Astrocyte of the spinal cord (primary cell): ENCODE measurements at regions not wholly inside any gene's neighbourhood (a gene's known extent, or its start where the extent isn't known, plus 50 kb on each side); places are given as distances from the start of the nearest gene placed in this dataset.

Experiments
- DNase-seq: peaks from one replicate; pipeline ENCODE4 v3.0.0; 2011; ENCODE audit warnings: low read depth, low spot score
- H3K4me3 ChIP-seq: 2 replicates; pipeline ENCODE4 v1.5.1; 2011; ENCODE audit warnings: low read depth, mild to moderate bottlenecking, low read length, moderate library complexity
- in situ Hi-C: cut with HindIII; loops from 2 replicates; pipeline ENCODE4 v1.10.0; 2017; ENCODE audit warnings: low sequenced_read_pairs
- TF ChIP-seq, protein P1 (sequence below): IDR thresholded peaks from 2 replicates; pipeline ENCODE4 v1.5.1; 2012; ENCODE audit warnings: low read depth, mild to moderate bottlenecking, low read length, inconsistent platforms

DNA sequence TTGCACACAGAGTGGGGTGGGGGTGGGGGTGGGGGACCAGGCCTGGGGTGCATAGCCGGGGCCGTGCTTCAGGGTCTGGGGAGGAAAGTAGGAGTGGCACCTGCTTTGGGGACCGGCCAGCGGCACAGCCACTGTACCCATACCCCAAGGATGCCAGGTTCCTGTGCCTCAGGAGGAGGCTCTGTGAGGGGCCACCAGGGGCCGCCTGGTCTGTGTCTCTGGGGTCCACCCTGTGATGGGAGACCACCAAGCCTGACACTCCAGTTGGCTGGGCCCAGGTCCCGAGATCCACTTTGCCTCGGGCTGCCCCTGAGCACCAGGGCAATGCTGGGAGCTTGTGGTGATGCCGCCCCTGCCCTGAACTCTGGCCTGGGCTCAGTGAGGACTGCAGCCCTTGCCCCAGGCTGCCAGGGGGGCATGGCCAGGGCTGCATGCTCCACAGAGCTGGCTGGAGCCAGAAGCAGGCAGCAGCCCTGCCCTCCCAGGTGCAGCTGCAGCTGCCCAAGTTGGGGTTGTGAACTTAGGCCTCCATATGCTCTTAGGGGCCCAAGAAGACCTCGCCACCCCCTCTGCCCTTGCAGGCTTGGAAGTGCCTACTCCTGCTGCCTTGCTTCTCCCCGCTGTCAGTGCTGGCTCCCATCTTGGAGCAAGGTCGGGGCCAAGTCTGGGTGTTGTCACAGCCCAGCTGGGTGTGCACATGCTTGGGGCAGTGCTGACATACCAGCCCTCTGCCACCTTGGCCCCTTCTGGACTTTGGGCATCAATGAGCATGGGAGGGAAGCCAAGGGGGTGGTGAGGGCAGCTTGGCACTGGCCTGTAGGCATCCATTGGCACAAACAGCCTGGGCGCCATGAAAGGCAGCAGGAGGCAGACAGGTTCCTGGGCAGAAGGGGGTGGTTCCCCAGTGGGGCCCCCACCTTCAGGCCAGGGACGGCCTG is 123.3 kb upstream of the THY1 start:
- H3K4me3 ChIP-seq, result no peak overlapping the region
- in situ Hi-C loops, result no loop called here
- no peak for DNase-seq
- TF ChIP-seq, protein P1, sequence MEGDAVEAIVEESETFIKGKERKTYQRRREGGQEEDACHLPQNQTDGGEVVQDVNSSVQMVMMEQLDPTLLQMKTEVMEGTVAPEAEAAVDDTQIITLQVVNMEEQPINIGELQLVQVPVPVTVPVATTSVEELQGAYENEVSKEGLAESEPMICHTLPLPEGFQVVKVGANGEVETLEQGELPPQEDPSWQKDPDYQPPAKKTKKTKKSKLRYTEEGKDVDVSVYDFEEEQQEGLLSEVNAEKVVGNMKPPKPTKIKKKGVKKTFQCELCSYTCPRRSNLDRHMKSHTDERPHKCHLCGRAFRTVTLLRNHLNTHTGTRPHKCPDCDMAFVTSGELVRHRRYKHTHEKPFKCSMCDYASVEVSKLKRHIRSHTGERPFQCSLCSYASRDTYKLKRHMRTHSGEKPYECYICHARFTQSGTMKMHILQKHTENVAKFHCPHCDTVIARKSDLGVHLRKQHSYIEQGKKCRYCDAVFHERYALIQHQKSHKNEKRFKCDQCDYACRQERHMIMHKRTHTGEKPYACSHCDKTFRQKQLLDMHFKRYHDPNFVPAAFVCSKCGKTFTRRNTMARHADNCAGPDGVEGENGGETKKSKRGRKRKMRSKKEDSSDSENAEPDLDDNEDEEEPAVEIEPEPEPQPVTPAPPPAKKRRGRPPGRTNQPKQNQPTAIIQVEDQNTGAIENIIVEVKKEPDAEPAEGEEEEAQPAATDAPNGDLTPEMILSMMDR, result no peak

DNA sequence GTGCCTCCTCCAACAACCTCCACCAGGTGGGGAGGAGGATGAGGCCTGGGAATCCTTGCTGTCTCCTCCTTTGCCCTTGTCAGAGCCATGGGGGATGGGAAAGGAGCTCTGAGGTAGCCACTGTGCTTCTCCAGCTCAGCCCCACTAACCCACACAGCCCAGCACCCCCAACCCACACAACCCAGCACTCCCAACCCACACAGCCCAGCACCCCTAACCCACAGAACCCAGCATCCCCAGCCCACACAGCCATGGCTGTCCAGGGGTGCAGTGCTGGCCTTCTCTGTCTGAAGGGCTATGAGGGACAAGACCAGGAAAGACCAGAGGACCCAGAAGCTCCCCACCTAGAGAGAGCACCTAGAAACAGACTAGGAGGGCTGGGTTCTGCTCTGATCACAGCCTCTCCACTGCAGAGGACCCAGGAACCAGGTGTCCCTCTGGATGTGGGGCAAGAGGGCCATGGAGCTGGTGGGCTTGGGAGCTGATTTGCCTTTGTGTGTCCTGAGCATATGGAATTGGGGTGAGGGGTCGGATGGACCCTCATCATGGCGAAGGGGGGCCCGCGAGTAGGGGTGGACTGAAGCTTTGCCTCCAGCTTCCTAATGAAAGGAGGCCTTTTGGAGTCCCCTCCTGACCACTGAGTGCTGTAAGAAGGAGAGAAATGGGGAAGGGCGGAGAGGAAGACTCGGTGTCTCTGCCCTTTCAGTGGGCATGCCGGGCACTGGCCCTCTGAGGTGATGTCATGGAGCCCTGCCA is 117.6 kb upstream of the THY1 start:
- no peak for DNase-seq
- no peak overlapping the region for H3K4me3 ChIP-seq
- in situ Hi-C loops, result no loop called here
- TF ChIP-seq, protein P1, result no peak

DNA sequence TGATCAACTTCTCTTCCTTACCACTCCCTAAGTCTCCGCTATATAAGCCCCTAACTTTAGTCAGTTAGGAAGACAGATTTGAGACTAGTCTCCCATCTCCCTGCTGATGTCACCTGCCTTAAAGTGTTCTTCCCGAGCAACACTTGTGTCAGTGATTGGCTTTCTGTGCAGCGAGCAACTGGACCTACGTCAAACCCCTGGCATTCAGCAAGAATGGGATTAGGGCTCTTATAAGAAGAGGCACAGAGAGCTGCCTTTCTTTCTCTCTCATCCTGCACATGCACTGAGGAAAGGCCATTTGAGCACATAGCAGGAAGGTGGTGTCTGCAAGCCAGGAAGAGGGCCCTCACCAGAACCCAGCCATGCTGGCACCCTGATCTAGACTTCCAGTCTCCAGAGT is 116.6 kb upstream of the THY1 start:
- DNase-seq, result no peak
- no peak overlapping the region for H3K4me3 ChIP-seq
- in situ Hi-C loops, result no loop called here
- TF ChIP-seq, protein P1, result no peak

DNA sequence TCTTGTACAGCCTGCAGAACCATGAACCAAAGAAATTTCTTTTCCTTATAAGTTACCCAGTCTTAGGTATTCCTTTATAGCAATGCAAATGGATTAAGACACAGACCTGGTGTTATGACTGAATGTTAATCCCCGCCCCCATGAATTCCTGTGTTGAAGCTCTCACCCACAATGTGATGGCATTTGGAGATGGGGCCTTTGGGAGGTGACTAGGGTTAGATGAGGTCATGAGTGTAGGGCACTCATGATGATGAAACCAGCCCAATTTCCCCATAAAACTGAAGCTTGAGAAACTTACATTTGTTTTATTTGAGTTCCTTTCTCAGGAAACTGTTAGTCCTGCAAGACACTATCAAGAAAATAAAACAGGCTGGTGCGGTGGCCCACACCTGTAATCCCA is 115.8 kb upstream of the THY1 start:
- TF ChIP-seq, protein P1, result no peak

DNA sequence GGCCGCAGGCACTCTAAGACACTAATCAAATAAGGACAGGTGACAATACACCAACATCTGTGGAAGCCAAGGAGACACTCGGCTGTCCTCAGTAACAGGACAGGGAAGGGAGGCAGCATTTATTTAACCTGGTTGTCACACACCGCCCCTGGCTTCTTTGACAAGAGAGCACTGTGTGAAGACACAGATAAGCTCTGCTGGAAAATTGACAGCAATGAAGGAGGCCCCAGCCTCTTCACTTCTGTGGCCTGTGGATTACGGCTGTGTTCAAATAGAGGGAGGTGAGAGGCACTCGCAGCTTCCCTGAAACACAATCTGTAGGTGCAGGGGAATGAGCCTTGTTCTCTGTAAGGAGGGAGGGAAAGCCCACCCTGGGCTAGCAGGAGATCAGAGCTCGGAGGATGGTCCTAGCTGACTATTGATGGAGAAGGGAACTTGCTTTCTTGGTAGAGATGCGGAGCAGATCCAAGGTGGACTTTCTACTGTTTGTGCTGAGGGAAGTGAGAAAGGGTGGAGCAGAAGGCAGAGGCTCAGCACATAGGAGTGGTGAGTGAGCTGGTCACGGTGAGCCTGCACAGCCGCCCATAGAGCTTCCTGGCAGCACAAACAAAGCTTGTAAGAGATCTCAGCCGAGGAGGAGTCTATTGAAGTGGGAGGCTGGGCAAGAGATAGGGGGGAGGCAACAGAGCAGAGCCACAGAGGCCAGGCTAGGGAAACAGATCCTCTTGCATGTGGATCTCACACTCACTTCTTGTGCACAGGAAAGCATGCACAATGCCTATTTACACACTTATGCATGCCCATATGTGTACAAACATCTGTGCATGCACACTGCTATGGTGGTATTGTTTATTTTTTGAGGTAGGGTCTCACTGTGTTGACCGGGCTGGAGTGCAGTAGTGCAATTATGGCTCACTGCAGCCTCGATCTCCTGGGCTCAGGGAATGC is 114.6 kb upstream of the THY1 start:
- H3K4me3 ChIP-seq, result no peak overlapping the region
- in situ Hi-C loops, result no loop called here
- no peak for DNase-seq
- TF ChIP-seq, protein P1, result no peak

More for the DNA sequence above, 115.8 kb upstream of the THY1 start:
- in situ Hi-C loops, result no loop called here
- H3K4me3 ChIP-seq, result no peak overlapping the region
- no peak for DNase-seq

DNA sequence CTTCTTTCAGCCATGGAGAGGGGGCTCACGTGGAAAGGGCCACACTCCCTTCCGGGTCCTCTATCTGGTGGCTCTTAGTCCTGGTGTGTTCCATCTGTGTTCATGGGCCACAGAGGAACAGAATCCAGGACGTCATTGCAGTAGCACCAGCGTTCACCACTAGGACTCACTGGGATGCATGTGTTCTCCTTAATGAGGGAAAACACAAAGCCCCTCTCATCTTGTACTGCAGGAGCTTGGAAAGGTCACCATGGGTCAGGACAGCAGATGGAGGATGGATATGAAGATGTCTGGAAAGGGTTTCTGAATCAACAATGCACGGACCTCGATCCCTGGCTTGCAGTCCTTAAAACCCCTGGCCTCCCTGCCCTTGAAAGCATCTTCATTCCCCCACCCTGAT is 113.8 kb upstream of the THY1 start:
- DNase-seq, result no peak
- H3K4me3 ChIP-seq, result no peak overlapping the region
- in situ Hi-C loops, result no loop called here
- TF ChIP-seq, protein P1, result no peak
